AG10803 (cell line): ENCODE measurements at regions not wholly inside any gene's neighbourhood (a gene's known extent, or its start where the extent isn't known, plus 50 kb on each side); places are given as distances from the start of the nearest gene placed in this dataset.

Experiments
- DNase-seq: peaks from one replicate; pipeline ENCODE4 v3.0.0; 2010; ENCODE audit warnings: low read depth
- H3K4me3 ChIP-seq: 2 replicates; pipeline ENCODE4 v1.5.1; 2011; ENCODE audit warnings: mild to moderate bottlenecking, low read length, control low read depth
- TF ChIP-seq, protein P1 (sequence below): conservative IDR thresholded peaks from 2 replicates; pipeline ENCODE4 v1.5.1; 2011; ENCODE audit warnings: mild to moderate bottlenecking, low read length, control low read depth, inconsistent platforms

DNA sequence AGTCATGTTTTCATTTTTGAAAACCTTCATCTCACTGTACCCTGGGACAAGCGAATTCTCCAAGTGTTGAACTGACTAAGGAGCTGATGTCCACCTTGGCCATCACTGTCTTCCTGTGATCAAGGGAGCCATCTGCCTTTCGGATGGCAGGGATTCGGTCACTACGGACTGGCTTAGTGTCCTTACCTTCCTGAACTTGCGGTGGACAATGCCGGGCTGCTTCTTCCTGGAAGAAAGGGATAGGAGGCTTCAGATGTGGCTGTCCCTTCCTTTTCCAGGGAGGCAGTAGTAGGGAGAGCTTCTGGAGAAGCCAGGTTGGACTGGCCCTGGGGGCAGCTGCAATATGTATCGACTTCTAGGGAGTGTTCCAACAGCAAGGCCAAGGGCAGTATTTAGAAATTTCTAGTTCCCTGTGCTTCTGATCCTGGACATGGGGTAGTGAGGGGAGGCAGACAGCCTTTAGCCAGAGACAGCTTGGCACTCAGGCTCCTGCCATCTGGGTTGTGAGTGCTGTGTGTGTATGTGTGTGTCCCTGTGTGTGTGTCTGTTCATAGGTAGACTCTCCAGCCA, 114.6 kb downstream of the IER5 start:
- no peak for DNase-seq
- no peak overlapping the region for H3K4me3 ChIP-seq
- TF ChIP-seq, protein P1, sequence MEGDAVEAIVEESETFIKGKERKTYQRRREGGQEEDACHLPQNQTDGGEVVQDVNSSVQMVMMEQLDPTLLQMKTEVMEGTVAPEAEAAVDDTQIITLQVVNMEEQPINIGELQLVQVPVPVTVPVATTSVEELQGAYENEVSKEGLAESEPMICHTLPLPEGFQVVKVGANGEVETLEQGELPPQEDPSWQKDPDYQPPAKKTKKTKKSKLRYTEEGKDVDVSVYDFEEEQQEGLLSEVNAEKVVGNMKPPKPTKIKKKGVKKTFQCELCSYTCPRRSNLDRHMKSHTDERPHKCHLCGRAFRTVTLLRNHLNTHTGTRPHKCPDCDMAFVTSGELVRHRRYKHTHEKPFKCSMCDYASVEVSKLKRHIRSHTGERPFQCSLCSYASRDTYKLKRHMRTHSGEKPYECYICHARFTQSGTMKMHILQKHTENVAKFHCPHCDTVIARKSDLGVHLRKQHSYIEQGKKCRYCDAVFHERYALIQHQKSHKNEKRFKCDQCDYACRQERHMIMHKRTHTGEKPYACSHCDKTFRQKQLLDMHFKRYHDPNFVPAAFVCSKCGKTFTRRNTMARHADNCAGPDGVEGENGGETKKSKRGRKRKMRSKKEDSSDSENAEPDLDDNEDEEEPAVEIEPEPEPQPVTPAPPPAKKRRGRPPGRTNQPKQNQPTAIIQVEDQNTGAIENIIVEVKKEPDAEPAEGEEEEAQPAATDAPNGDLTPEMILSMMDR, result no peak

DNA sequence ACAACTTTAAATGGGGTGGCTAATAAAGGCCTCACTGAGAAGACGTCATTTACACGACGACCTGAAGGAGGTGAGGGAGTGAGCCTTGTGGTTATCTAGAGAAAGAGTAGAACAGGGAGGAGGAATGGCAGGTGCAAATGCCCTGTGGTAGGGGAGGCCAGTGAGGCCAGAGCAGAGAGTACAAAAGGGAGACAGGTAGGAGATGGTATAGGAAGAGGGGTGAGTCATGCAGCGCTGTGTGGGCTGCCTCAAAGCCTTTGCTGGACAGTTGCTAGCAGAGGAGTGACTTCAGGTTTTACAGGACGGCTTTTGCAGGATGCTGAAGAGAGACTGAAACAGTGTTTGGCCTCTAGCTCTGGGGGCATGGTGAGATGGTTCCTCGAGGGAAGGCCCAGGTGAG, 116.0 kb downstream of the IER5 start:
- TF ChIP-seq, protein P1, result no peak
- DNase-seq, result no peak

DNA sequence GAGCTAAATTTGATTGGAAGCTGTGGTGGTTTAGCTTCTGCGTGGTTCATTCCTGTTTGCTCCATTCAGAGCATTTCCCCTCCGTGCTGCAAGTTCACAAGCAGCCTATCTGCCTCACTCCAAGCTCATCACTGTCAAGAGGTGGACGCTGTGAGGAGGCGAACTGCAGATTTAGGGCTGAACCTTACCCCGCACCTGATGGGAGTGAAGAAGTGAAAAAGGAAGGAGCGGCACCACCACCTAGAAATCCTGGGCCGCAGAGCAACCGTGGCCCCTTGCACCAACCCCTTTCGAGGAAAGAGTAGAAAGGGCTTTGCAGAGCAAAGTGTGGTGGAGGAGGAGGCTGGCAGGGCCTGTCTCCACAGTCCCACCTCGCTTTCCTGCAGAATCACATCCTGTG, 117.4 kb downstream of the IER5 start:
- no peak for DNase-seq
- TF ChIP-seq, protein P1, result no peak
- no peak overlapping the region for H3K4me3 ChIP-seq

More for the DNA sequence above, 116.0 kb downstream of the IER5 start:
- no peak overlapping the region for H3K4me3 ChIP-seq

DNA sequence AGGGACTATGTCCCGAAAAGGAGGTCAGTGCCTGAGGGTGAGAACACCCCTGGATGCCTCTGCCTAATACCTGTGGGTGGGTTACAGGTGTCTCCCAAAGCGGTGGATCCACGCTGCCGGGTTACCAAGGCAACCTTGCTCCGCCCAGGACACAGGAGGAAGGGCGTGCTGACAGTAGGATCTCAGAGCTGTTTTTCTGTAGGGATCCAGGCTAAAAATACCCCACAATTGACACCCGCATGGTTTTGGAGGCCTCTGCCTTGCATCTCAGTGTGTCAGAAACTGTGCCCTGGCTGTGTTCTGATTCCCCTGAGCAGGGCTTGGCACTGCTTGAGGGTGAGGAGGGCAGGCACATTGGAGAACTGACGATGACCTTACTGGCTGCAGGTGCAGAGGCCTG, 118.0 kb downstream of the IER5 start:
- DNase-seq, result no peak

DNA sequence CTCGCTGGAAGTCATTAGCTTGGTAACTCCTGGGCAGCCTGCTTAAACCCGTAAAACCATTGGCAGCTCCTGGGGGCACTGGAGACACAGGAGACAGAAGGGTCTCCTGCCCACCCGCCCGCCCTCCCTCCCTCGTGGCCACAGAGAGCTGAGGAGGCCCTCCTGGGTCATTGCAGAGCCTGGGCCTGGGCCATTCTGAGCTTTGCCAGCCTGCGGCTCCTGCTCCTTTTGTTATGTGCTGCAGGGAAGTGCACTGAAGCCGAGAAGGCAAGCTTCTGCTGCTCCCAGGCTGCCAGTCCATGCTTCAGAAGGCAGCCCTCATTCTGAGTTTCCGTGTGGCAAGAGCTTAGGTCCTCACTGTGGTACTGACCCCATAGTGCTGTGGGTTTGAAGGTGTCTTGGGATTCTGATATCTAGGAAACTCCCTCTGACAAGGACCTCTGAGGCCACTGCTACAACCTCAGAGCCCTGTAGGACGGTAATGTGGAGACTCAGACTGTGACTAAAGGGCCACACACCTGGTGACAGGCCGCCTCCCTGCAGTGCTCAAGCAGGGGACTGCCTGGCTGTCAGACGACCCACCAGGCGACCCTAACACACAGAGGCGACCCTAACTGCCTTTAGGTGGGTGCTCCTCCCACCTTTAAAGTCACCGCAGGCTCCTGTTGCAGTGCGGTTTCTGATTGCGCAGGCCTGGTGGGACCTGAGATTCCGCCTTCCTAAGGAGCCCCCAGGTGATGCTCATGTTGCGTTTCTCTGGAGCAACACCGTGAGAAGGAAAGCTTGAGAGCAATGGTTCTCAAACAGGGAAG, 118.7 kb downstream of the IER5 start:
- no peak overlapping the region for H3K4me3 ChIP-seq
- DNase-seq, result no peak
- TF ChIP-seq, protein P1, result no peak

More for the DNA sequence above, 118.0 kb downstream of the IER5 start:
- no peak overlapping the region for H3K4me3 ChIP-seq
- TF ChIP-seq, protein P1, result no peak

DNA sequence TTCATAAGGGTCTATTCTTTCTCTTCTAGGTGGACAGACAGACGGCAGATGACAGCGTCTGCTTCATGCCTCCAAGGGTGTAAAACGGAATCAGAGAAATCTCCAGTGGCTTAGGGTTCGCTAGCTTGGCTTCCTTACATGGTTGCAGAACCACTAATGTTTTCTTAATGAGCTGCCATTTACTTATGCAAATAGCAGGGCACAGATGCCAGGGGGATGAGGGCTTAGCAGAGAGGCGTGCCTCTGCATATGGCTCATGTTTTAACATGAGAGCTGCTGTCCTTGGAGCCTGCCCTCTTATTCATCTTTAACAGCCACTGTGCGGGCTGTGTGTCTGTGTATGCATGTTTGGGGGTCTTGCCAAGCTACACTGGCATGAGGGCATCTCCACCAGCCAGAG, 119.6 kb downstream of the IER5 start:
- DNase-seq, result no peak
- TF ChIP-seq, protein P1, result no peak
- H3K4me3 ChIP-seq, result no peak overlapping the region

DNA sequence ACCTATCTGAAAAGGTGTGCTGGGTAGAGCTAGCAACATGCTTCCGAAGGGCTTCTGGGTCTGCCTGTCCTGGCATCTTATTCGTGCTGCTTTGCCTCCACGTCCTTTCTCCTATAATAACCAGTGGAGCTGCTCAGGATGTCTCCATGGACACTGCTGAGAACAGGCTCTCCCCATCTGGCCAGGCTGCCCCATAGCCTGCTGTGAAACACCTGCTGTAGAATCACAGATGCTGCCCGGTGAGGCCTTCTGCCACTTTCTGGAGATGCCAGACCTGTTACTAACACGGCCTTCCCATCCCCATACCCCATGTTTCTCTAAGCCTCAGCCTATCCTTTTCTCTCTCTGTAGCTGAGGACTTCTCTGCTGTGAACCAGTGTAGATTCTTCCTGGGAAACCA, 120.5 kb downstream of the IER5 start:
- H3K4me3 ChIP-seq, result no peak overlapping the region
- TF ChIP-seq, protein P1, result no peak
- DNase-seq, result no peak
